HG02973 (cell line): ENCODE measurements at regions not wholly inside any gene's neighbourhood (a gene's known extent, or its start where the extent isn't known, plus 50 kb on each side); places are given as distances from the start of the nearest gene placed in this dataset.

Experiments used
- ATAC-seq: cut with Tn5 transposase; IDR thresholded peaks from one replicate; pipeline ENCODE4 v1.9.1; 2021; ENCODE audit warnings: moderate library complexity; ENCODE audit not compliant: unreplicated experiment

- ATAC-seq: no peak
Measured at GRCh38 chr2:80706541-80706940, 402.0 kb upstream of the LRRTM1 start.

GRCh38 chr2:80703532-80703931, 399.0 kb upstream of the LRRTM1 start:
- no peak for ATAC-seq

GRCh38 chr2:80700961-80701360, 396.4 kb upstream of the LRRTM1 start:
- no peak for ATAC-seq
